ENCODE measurements at regions not wholly inside any gene's neighbourhood (a gene's known extent, or its start where the extent isn't known, plus 50 kb on each side); places are given as distances from the start of the nearest gene placed in this dataset.

GRCh38 chr5:167150661-167151060 lies 1140.8 kb upstream of the WWC1 start:
- no peak overlapping the region for H3K4me2 ChIP-seq
- no peaks in the 10 kb centered on the region for H3K36me3 ChIP-seq
- TF ChIP-seq Cebpa-rat (IDR thresholded peaks at IDR 0.05) = no peak
- no peaks in the 10 kb centered on the region for H3K27me3 ChIP-seq
- no peak overlapping the region for H3K9ac ChIP-seq
- H3K4me3 ChIP-seq = no peak overlapping the region
- no peaks in the 10 kb centered on the region for H4K20me1 ChIP-seq
- no peak overlapping the region for H3K27ac ChIP-seq
- H3K9me3 ChIP-seq = peaks cover 6% of the 10 kb centered on the region
- H3K4me1 ChIP-seq = no peaks in the 10 kb centered on the region

- H3K9me3 ChIP-seq = peaks cover 10% of the 10 kb centered on the region
- no peaks in the 10 kb centered on the region for H3K27me3 ChIP-seq
- H4K20me1 ChIP-seq = no peaks in the 10 kb centered on the region
- no peaks in the 10 kb centered on the region for H3K4me1 ChIP-seq
- no peak for TF ChIP-seq Cebpa-rat (IDR thresholded peaks at IDR 0.05)
- no peak overlapping the region for H3K27ac ChIP-seq
- no peak overlapping the region for H3K4me3 ChIP-seq
- no peak overlapping the region for H3K4me2 ChIP-seq
- H3K9ac ChIP-seq = no peak overlapping the region
- no peaks in the 10 kb centered on the region for H3K36me3 ChIP-seq
These were observed 1138.9 kb upstream of the WWC1 start for GRCh38 chr5:167152561-167152960.

GRCh38 chr5:167155387-167156005 lies 1135.9 kb upstream of the WWC1 start:
- Histone ChIP-seq H3K27ac (no peak overlapping the region), H3K4me3 (no peak overlapping the region), H3K9me3 (peaks cover 10% of the 10 kb centered on the region), H3K4me2 (no peak overlapping the region), H3K36me3 (no peaks in the 10 kb centered on the region), H4K20me1 (no peaks in the 10 kb centered on the region), H3K27me3 (no peaks in the 10 kb centered on the region), H3K9ac (no peak overlapping the region), H3K4me1 (no peaks in the 10 kb centered on the region)
- TF ChIP-seq Cebpa-rat (IDR thresholded peaks at IDR 0.05) = no peak

- Histone ChIP-seq H3K4me3 (no peak overlapping the region), H3K9ac (no peak overlapping the region), H3K27ac (no peak overlapping the region), H3K4me2 (no peak overlapping the region), H3K4me1 (no peaks in the 10 kb centered on the region), H4K20me1 (no peaks in the 10 kb centered on the region), H3K36me3 (no peaks in the 10 kb centered on the region), H3K27me3 (no peaks in the 10 kb centered on the region), H3K9me3 (peaks cover 10% of the 10 kb centered on the region)
- no peak for TF ChIP-seq Cebpa-rat (IDR thresholded peaks at IDR 0.05)
These were observed 1135.0 kb upstream of the WWC1 start for GRCh38 chr5:167156446-167156845.

GRCh38 chr5:167158588-167158987 lies 1132.9 kb upstream of the WWC1 start:
- H3K4me2 ChIP-seq = 0 out of 2 replicates have a peak overlapping the region, but pooled peaks have one; percentile 24
- H3K27me3 ChIP-seq = no peaks in the 10 kb centered on the region
- H3K4me3 ChIP-seq = no peak overlapping the region
- no peak overlapping the region for H3K9ac ChIP-seq
- no peaks in the 10 kb centered on the region for H4K20me1 ChIP-seq
- no peaks in the 10 kb centered on the region for H3K36me3 ChIP-seq
- H3K9me3 ChIP-seq = peaks cover 10% of the 10 kb centered on the region
- H3K27ac ChIP-seq = no peak overlapping the region
- no peaks in the 10 kb centered on the region for H3K4me1 ChIP-seq
- TF ChIP-seq Cebpa-rat (IDR thresholded peaks at IDR 0.05) = no peak

GRCh38 chr5:167160388-167160787 lies 1131.1 kb upstream of the WWC1 start:
- Histone ChIP-seq H3K9ac (no peak overlapping the region), H3K9me3 (peaks cover 7% of the 10 kb centered on the region), H3K36me3 (no peaks in the 10 kb centered on the region), H3K4me2 (no peak overlapping the region), H3K4me3 (no peak overlapping the region), H3K27me3 (no peaks in the 10 kb centered on the region), H3K27ac (no peak overlapping the region), H4K20me1 (no peaks in the 10 kb centered on the region), H3K4me1 (no peaks in the 10 kb centered on the region)
- no peak for TF ChIP-seq Cebpa-rat (IDR thresholded peaks at IDR 0.05)

- H3K9ac ChIP-seq = no peak overlapping the region
- H3K4me3 ChIP-seq = no peak overlapping the region
- no peak overlapping the region for H3K27ac ChIP-seq
- H3K27me3 ChIP-seq = no peaks in the 10 kb centered on the region
- H3K4me1 ChIP-seq = no peaks in the 10 kb centered on the region
- peaks cover 11% of the 10 kb centered on the region for H3K9me3 ChIP-seq
- no peaks in the 10 kb centered on the region for H3K36me3 ChIP-seq
- no peaks in the 10 kb centered on the region for H4K20me1 ChIP-seq
- no peak overlapping the region for H3K4me2 ChIP-seq
- TF ChIP-seq Cebpa-rat (IDR thresholded peaks at IDR 0.05) = no peak
These were observed 1124.7 kb upstream of the WWC1 start for GRCh38 chr5:167166696-167167095.

GRCh38 chr5:167167191-167167795 lies 1124.2 kb upstream of the WWC1 start:
- Histone ChIP-seq H3K9me3 (peaks cover 17% of the 10 kb centered on the region), H3K9ac (no peak overlapping the region), H3K27ac (no peak overlapping the region), H3K4me1 (no peaks in the 10 kb centered on the region), H3K4me2 (no peak overlapping the region), H3K4me3 (no peak overlapping the region), H3K36me3 (no peaks in the 10 kb centered on the region), H4K20me1 (no peaks in the 10 kb centered on the region), H3K27me3 (no peaks in the 10 kb centered on the region)
- TF ChIP-seq Cebpa-rat (IDR thresholded peaks at IDR 0.05) = no peak

- H3K9me3 ChIP-seq = peaks cover 21% of the 10 kb centered on the region
- H4K20me1 ChIP-seq = no peaks in the 10 kb centered on the region
- no peak overlapping the region for H3K9ac ChIP-seq
- TF ChIP-seq Cebpa-rat (IDR thresholded peaks at IDR 0.05) = no peak
- peaks cover 15% of the 10 kb centered on the region for H3K4me1 ChIP-seq
- no peak overlapping the region for H3K4me3 ChIP-seq
- H3K27ac ChIP-seq = no peak overlapping the region
- no peaks in the 10 kb centered on the region for H3K36me3 ChIP-seq
- no peaks in the 10 kb centered on the region for H3K27me3 ChIP-seq
- H3K4me2 ChIP-seq = no peak overlapping the region
These were observed 1122.5 kb upstream of the WWC1 start for GRCh38 chr5:167168971-167169370.

- Histone ChIP-seq H3K9ac (no peak overlapping the region), H3K36me3 (no peaks in the 10 kb centered on the region), H3K9me3 (peaks cover 21% of the 10 kb centered on the region), H3K27me3 (no peaks in the 10 kb centered on the region), H3K4me3 (no peak overlapping the region), H3K4me2 (no peak overlapping the region), H4K20me1 (no peaks in the 10 kb centered on the region), H3K27ac (no peak overlapping the region), H3K4me1 (peaks cover 35% of the 10 kb centered on the region)
- TF ChIP-seq Cebpa-rat (IDR thresholded peaks at IDR 0.05) = no peak
These were observed 1120.4 kb upstream of the WWC1 start for GRCh38 chr5:167171056-167171455.
